Effector memory CD8-positive, alpha-beta T cell (primary cell): ENCODE measurements at regions not wholly inside any gene's neighbourhood (a gene's known extent, or its start where the extent isn't known, plus 50 kb on each side); places are given as distances from the start of the nearest gene placed in this dataset.
"Not testable (repeated sequence)": the region's sequence is repeated elsewhere in the genome, so short reads cannot be mapped to it uniquely, and the experiment has no call there.

Source experiments
- ATAC-seq: fragments of 150-1000 bp; cut with Tn5 transposase; replicated peaks from 2 replicates; pipeline ENCODE4 v1.10.0; 2021; ENCODE audit warnings: mild to moderate bottlenecking, moderate library complexity
- DNase-seq, 3 experiments: peaks; one replicate each; pipeline ENCODE4 v3.0.0; 2021
- H3K27ac Mint-ChIP-seq, 2 donors: one replicate each; pipeline ENCODE4 v1.8.0; 2022; ENCODE audit warnings: mild to moderate bottlenecking in 2 of 2, mixed read lengths in 2 of 2, moderate library complexity in 2 of 2
- H3K27me3 Mint-ChIP-seq, 2 donors: one replicate each; pipeline ENCODE4 v1.8.0; 2022; ENCODE audit warnings: mixed read lengths in 2 of 2
- H3K36me3 Mint-ChIP-seq: one replicate; pipeline ENCODE4 v1.8.0; 2022; ENCODE audit warnings: mild to moderate bottlenecking, moderate library complexity, mixed read lengths; ENCODE audit not compliant: insufficient read depth
- H3K4me1 Mint-ChIP-seq, 2 donors: one replicate each; pipeline ENCODE4 v1.8.0; 2022; ENCODE audit warnings: low read depth in 2 of 2, mixed read lengths in 2 of 2
- H3K4me3 Mint-ChIP-seq, 2 donors: one replicate each; pipeline ENCODE4 v1.8.0; 2022; ENCODE audit warnings: mild to moderate bottlenecking in 2 of 2, mixed read lengths in 2 of 2, moderate library complexity in 2 of 2
- H3K9me3 Mint-ChIP-seq, 2 donors: one replicate each; pipeline ENCODE4 v1.8.0; 2022; ENCODE audit warnings: mixed read lengths in 2 of 2

DNA sequence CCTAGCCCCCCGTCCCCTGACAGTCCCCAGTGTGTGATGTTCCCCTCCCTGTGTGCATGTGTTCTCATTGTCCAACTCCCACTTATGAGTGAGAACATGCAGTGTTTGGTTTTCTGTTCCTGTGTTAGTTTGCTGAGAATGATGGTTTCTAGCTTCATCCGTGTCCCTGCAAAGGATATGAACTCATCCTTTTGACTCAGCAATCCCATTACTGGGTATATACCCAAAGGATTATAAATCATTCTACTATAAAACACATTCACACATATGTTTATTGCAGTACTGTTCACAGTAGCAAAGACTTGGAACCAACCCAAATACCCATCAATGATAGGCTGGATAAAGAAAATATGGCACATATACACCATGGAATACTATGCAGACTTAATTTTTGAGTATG is 155.1 kb downstream of the SLITRK5 start:
- H3K27me3 Mint-ChIP-seq, ATAC-seq, H3K9me3 Mint-ChIP-seq, H3K4me3 Mint-ChIP-seq, DNase-seq, H3K4me1 Mint-ChIP-seq, H3K27ac Mint-ChIP-seq, H3K36me3 Mint-ChIP-seq: not testable (repeated sequence)

GRCh38 chr13:87827479-87827878 is 156.3 kb downstream of the SLITRK5 start:
- no peak overlapping the region for H3K27ac Mint-ChIP-seq
- no peaks in the 10 kb centered on the region for H3K27me3 Mint-ChIP-seq
- no peak for DNase-seq
- no peaks in the 10 kb centered on the region for H3K4me1 Mint-ChIP-seq
- H3K36me3 Mint-ChIP-seq, result no peaks in the 10 kb centered on the region
- H3K4me3 Mint-ChIP-seq, result no peak overlapping the region
- H3K9me3 Mint-ChIP-seq, result peaks cover 0 to 2% of the 10 kb centered on the region in 2 donors
- ATAC-seq, result no peak

- no peak for ATAC-seq
- Mint-ChIP-seq H3K27ac (no peak overlapping the region), H3K4me3 (no peak overlapping the region), H3K9me3 (peaks cover 0 to 8% of the 10 kb centered on the region in 2 donors), H3K27me3 (no peaks in the 10 kb centered on the region), H3K4me1 (no peaks in the 10 kb centered on the region), H3K36me3 (no peaks in the 10 kb centered on the region)
- no peak for DNase-seq
These were observed 166.4 kb downstream of the SLITRK5 start for GRCh38 chr13:87837522-87837921.

DNA sequence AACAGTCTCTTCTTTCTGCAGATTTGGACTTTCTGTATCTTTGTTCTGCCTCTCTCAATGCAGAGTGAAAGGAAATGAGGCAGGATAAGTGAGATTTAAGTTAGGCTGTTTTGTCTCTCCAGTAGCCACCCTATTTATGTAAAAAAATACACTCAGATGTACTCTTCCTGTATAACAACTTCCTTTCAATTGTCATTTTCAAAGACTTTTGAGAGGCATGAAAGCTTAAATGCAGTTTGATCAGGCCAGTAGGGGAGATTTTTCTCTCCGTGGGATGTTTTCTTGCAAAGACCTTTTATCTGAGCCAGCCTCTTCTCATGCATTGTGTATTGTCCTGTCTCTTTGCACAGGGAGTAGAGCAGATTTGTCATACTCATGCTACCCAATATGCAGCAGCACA is 166.8 kb downstream of the SLITRK5 start:
- H3K36me3 Mint-ChIP-seq, result no peaks in the 10 kb centered on the region
- peaks cover 0 to 8% of the 10 kb centered on the region in 2 donors for H3K9me3 Mint-ChIP-seq
- H3K27me3 Mint-ChIP-seq, result no peaks in the 10 kb centered on the region
- no peak overlapping the region for H3K4me3 Mint-ChIP-seq
- ATAC-seq (no peak), DNase-seq (no peak)
- no peaks in the 10 kb centered on the region for H3K4me1 Mint-ChIP-seq
- no peak overlapping the region for H3K27ac Mint-ChIP-seq

DNA sequence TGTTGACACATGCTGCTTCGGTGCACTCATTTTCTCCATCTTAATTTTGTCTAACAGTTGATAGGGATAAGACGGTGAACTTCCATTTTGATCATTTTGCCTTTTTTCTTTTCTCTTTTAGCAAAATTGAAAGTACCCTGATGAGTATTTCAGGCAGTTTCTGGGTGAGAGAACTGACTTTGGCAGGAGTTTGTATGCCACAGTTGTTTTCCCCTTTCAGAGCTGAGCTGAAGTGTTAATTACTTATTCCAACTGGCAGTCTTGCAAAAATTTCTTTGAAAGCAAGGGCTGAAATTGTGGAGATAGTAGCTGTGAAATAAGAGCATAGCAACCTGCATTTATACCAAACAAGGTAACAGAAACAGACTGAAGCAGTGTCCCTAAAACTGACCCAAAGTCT is 180.2 kb downstream of the SLITRK5 start:
- DNase-seq (no peak), ATAC-seq (no peak)
- no peak overlapping the region for H3K4me3 Mint-ChIP-seq
- no peak overlapping the region for H3K27ac Mint-ChIP-seq
- peaks cover 13 to 16% of the 10 kb centered on the region in 2 donors for H3K9me3 Mint-ChIP-seq
- no peaks in the 10 kb centered on the region for H3K4me1 Mint-ChIP-seq
- H3K36me3 Mint-ChIP-seq, result no peaks in the 10 kb centered on the region
- H3K27me3 Mint-ChIP-seq, result no peaks in the 10 kb centered on the region

DNA sequence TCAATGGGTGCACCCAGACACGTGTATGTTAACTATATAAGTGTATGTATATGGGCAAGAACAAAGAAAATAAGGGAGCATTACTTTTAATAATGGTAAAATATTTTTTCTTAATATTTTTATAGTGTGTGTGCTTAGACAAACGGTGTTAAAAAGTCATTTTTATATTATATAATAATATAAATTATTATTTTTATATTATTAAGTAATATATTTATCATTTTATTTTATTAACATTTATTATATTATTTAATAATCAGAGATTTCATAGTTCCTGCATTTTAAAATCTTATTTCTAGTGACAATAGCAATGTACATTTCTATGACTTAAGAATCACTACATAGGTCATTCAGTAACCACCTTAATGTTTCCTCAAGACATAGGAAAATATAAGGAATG is 184.4 kb downstream of the SLITRK5 start:
- Mint-ChIP-seq H3K9me3 (peaks cover 14 to 24% of the 10 kb centered on the region in 2 donors), H3K27me3 (no peaks in the 10 kb centered on the region), H3K4me3 (no peak overlapping the region), H3K4me1 (no peaks in the 10 kb centered on the region), H3K27ac (no peak overlapping the region), H3K36me3 (no peaks in the 10 kb centered on the region)
- ATAC-seq (no peak), DNase-seq (no peak)

DNA sequence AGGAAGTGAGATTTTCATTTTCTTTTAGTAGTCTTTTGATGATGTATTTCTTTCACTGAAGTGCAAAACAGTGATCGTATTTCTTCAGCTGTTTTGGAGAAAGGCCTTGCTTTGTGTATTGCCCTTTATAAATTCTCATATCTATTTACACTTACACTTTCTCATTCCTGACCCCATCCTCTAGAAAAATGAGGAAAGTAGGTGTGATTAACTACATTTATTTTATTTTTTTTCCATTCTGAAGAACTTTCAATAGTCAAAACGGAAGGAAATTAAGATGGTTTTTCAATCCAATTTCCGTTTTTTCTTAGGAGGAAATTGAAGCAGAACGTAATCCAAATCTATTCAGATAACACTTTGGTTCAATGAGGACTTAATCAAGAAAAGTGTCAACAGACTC is 188.1 kb downstream of the SLITRK5 start:
- H3K9me3 Mint-ChIP-seq, result peaks cover 4 to 8% of the 10 kb centered on the region in 2 donors

GRCh38 chr13:87867426-87867825 is 196.3 kb downstream of the SLITRK5 start:
- DNase-seq (no peak), ATAC-seq (no peak)
- H3K9me3 Mint-ChIP-seq, result peaks cover 3 to 8% of the 10 kb centered on the region in 2 donors
- no peaks in the 10 kb centered on the region for H3K27me3 Mint-ChIP-seq
- no peak overlapping the region for H3K27ac Mint-ChIP-seq
- no peaks in the 10 kb centered on the region for H3K36me3 Mint-ChIP-seq
- no peaks in the 10 kb centered on the region for H3K4me1 Mint-ChIP-seq
- no peak overlapping the region for H3K4me3 Mint-ChIP-seq

More for the DNA sequence above, 188.1 kb downstream of the SLITRK5 start:
- ATAC-seq (no peak), DNase-seq (no peak)
- no peaks in the 10 kb centered on the region for H3K27me3 Mint-ChIP-seq
- no peak overlapping the region for H3K27ac Mint-ChIP-seq
- no peaks in the 10 kb centered on the region for H3K4me1 Mint-ChIP-seq
- no peaks in the 10 kb centered on the region for H3K36me3 Mint-ChIP-seq
- no peak overlapping the region for H3K4me3 Mint-ChIP-seq

DNA sequence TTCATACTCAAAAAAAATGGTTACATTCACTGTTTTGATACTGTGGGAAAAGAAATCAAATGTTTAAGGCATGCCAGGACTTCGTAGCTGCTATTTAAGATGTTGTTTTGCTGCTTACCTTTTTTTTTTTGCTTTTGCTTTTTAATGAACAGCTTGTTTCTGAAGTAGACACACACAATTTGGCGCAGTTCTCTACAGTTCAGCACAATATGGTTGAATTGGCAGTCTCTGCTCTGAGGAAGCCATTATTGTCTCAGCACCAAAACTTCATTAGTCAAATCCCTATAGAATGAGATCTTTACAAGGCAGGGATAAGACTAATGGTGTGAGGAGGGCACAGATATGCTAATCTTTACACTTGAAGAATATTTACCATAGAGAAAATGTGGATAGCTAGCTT is 197.6 kb downstream of the SLITRK5 start:
- no peaks in the 10 kb centered on the region for H3K36me3 Mint-ChIP-seq
- ATAC-seq, result no peak
- H3K27ac Mint-ChIP-seq, result no peak overlapping the region
- no peak for DNase-seq
- no peak overlapping the region for H3K4me3 Mint-ChIP-seq
- H3K9me3 Mint-ChIP-seq, result peaks cover 3 to 8% of the 10 kb centered on the region in 2 donors
- no peaks in the 10 kb centered on the region for H3K27me3 Mint-ChIP-seq
- H3K4me1 Mint-ChIP-seq, result no peaks in the 10 kb centered on the region

DNA sequence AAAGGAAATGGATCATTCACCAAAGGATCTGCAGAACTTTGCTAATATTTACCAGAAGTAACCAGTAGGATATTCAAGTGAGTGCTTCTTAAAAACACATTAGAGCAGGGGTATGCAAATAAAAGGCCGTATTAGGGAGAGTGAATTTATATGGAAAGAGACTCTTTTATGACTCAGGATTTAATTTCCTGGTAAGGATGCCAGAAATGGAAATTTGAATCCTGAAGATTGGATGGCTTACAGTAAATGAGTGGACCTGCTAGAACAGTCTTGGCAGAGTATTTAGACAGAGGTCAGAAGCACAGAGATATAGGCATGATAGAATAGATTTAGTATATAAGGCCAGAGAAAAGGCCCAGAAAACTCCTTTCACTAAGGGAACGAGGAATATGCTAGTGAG is 201.6 kb downstream of the SLITRK5 start:
- no peaks in the 10 kb centered on the region for H3K36me3 Mint-ChIP-seq
- no peak overlapping the region for H3K4me3 Mint-ChIP-seq
- H3K9me3 Mint-ChIP-seq, result peaks cover 0 to 1% of the 10 kb centered on the region in 2 donors
- DNase-seq, result no peak
- no peak overlapping the region for H3K27ac Mint-ChIP-seq
- no peaks in the 10 kb centered on the region for H3K4me1 Mint-ChIP-seq
- no peaks in the 10 kb centered on the region for H3K27me3 Mint-ChIP-seq
- ATAC-seq, result no peak

GRCh38 chr13:87877477-87877876 is 206.3 kb downstream of the SLITRK5 start:
- Mint-ChIP-seq H3K4me1 (no peaks in the 10 kb centered on the region), H3K36me3 (no peaks in the 10 kb centered on the region), H3K4me3 (no peak overlapping the region), H3K9me3 (peaks cover 0 to 5% of the 10 kb centered on the region in 2 donors), H3K27me3 (no peaks in the 10 kb centered on the region), H3K27ac (no peak overlapping the region)
- ATAC-seq (no peak), DNase-seq (no peak)

GRCh38 chr13:87878706-87879105 is 207.5 kb downstream of the SLITRK5 start:
- Mint-ChIP-seq H3K9me3 (peaks cover 0 to 5% of the 10 kb centered on the region in 2 donors), H3K36me3 (no peaks in the 10 kb centered on the region), H3K27ac (no peak overlapping the region), H3K4me1 (no peaks in the 10 kb centered on the region), H3K4me3 (no peak overlapping the region), H3K27me3 (no peaks in the 10 kb centered on the region)
- ATAC-seq (no peak), DNase-seq (no peak)

DNA sequence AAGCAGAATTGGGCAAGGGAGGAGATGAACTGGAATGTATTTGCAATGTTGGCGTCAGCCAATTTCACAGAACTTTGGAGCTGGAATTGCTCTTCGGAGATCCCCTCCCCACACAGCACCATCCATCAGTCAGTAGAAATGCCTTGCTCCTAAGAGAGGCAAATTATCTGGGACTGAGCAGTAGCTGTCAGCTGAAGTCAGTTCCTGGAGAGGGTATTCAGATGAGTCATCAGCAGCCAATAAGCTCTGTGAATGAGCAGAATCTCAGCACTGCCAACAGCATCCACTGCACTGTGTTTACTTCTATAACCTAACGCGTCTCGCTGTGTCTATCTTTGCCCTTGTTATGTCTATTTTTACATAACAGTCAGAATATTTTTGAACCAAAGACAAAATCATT is 213.7 kb downstream of the SLITRK5 start:
- H3K27ac Mint-ChIP-seq, result no peak overlapping the region
- no peaks in the 10 kb centered on the region for H3K27me3 Mint-ChIP-seq
- H3K4me3 Mint-ChIP-seq, result no peak overlapping the region
- peaks cover 6 to 7% of the 10 kb centered on the region in 2 donors for H3K9me3 Mint-ChIP-seq
- ATAC-seq (no peak), DNase-seq (no peak)
- H3K36me3 Mint-ChIP-seq, result no peaks in the 10 kb centered on the region
- H3K4me1 Mint-ChIP-seq, result no peaks in the 10 kb centered on the region

GRCh38 chr13:87887459-87888123 is 216.4 kb downstream of the SLITRK5 start:
- H3K9me3 Mint-ChIP-seq, result peaks cover 6% of the 10 kb centered on the region in 2 donors
- ATAC-seq (no peak), DNase-seq (no peak)
- H3K4me1 Mint-ChIP-seq, result no peaks in the 10 kb centered on the region
- H3K36me3 Mint-ChIP-seq, result no peaks in the 10 kb centered on the region
- H3K27ac Mint-ChIP-seq, result no peak overlapping the region
- no peak overlapping the region for H3K4me3 Mint-ChIP-seq
- H3K27me3 Mint-ChIP-seq, result no peaks in the 10 kb centered on the region

- Mint-ChIP-seq H3K9me3 (peaks cover 6% of the 10 kb centered on the region in 2 donors), H3K27me3 (no peaks in the 10 kb centered on the region), H3K27ac (no peak overlapping the region), H3K36me3 (no peaks in the 10 kb centered on the region), H3K4me1 (no peaks in the 10 kb centered on the region), H3K4me3 (no peak overlapping the region)
- DNase-seq (no peak), ATAC-seq (no peak)
These were observed 218.1 kb downstream of the SLITRK5 start for GRCh38 chr13:87889254-87889653.
